ENCODE measurements at regions not wholly inside any gene's neighbourhood (a gene's known extent, or its start where the extent isn't known, plus 50 kb on each side); places are given as distances from the start of the nearest gene placed in this dataset.

DNA sequence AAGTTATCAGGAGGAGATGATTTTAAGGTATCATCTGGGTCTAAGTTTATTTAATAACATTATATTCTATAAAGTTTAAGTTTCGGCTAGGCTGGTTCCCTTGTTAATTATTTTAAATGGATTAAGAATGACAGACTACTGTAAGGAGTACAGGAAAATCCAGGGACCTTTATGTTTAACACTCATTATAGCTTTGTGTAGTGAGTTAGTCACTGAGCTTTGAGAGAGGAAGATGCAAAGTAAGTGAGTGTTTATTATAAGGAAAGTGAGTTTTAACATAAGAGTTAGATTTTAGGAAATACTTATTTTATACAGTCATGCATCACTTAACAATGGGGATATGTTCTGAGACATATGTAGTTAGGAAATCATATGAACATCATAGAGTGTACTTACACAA, 485.5 kb downstream of the MMUT start:
- Histone ChIP-seq H3K79me2 (ENCODE audit: insufficient read depth, low read length) (no peaks in the 10 kb centered on the region), H2AFZ (ENCODE audit: low read depth, low read length, severe bottlenecking) (no peak overlapping the region), H3F3A (ENCODE audit: insufficient read depth) (no peaks in the 10 kb centered on the region), H3K27ac (ENCODE audit: low read depth, low read length) (no peak overlapping the region), H3K9me2 (replicated peaks; ENCODE audit: insufficient read depth, low read length) (no peaks in the 10 kb centered on the region), H3K9me3 (ENCODE audit: insufficient read depth, low read length) (no peaks in the 10 kb centered on the region), H3K4me3 (ENCODE audit: insufficient read depth, low read length, poor library complexity, severe bottlenecking) (no peak overlapping the region), H4K20me1 (ENCODE audit: low read depth, low read length) (no peaks in the 10 kb centered on the region), H3K27me3 (ENCODE audit: low read length) (no peaks in the 10 kb centered on the region), H3K36me3 (ENCODE audit: low read length) (no peaks in the 10 kb centered on the region), H3K9ac (ENCODE audit: low read length) (no peak overlapping the region), H3K4me2 (ENCODE audit: low read depth, low read length, poor library complexity, severe bottlenecking) (no peak overlapping the region)
- no peak for TF ChIP-seq EZH2phosphoT487 (conservative IDR thresholded peaks at IDR 0.05; ENCODE audit: low read length)
- TF ChIP-seq, protein P1, sequence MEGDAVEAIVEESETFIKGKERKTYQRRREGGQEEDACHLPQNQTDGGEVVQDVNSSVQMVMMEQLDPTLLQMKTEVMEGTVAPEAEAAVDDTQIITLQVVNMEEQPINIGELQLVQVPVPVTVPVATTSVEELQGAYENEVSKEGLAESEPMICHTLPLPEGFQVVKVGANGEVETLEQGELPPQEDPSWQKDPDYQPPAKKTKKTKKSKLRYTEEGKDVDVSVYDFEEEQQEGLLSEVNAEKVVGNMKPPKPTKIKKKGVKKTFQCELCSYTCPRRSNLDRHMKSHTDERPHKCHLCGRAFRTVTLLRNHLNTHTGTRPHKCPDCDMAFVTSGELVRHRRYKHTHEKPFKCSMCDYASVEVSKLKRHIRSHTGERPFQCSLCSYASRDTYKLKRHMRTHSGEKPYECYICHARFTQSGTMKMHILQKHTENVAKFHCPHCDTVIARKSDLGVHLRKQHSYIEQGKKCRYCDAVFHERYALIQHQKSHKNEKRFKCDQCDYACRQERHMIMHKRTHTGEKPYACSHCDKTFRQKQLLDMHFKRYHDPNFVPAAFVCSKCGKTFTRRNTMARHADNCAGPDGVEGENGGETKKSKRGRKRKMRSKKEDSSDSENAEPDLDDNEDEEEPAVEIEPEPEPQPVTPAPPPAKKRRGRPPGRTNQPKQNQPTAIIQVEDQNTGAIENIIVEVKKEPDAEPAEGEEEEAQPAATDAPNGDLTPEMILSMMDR (IDR thresholded peaks at IDR 0.05; ENCODE audit: insufficient read depth, low read length, poor library complexity, severe bottlenecking): no peak

DNA sequence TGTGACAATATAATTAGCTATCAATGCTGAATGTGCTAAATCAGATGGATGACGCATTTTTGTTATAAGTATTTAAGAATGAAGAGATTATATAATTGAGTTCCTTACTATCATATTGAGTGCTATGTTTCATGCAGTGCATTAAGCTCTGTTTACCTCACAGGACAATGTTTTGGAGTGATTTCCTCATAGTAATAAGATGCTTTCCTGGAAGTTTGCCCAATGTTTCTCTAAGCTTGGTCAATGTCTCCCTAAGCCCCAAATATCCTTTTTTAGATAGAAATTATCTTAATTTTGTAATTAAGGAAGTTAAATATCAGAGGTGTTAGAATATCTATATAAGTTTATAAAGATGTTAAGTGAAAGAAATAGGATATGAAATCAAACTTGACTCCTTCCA, 489.6 kb downstream of the MMUT start:
- Histone ChIP-seq H2AFZ (ENCODE audit: low read depth, low read length, severe bottlenecking) (no peak overlapping the region), H3K79me2 (ENCODE audit: insufficient read depth, low read length) (no peaks in the 10 kb centered on the region), H3K9me3 (ENCODE audit: insufficient read depth, low read length) (no peaks in the 10 kb centered on the region), H3K27me3 (ENCODE audit: low read length) (no peaks in the 10 kb centered on the region), H3K36me3 (ENCODE audit: low read length) (no peaks in the 10 kb centered on the region), H3K9ac (ENCODE audit: low read length) (no peak overlapping the region), H3K27ac (ENCODE audit: low read depth, low read length) (no peak overlapping the region), H3F3A (ENCODE audit: insufficient read depth) (no peaks in the 10 kb centered on the region), H3K9me2 (replicated peaks; ENCODE audit: insufficient read depth, low read length) (no peaks in the 10 kb centered on the region), H3K4me3 (ENCODE audit: insufficient read depth, low read length, poor library complexity, severe bottlenecking) (no peak overlapping the region), H3K4me2 (ENCODE audit: low read depth, low read length, poor library complexity, severe bottlenecking) (no peak overlapping the region), H4K20me1 (ENCODE audit: low read depth, low read length) (no peaks in the 10 kb centered on the region)
- no peak for TF ChIP-seq EZH2phosphoT487 (conservative IDR thresholded peaks at IDR 0.05; ENCODE audit: low read length)
- TF ChIP-seq, protein P1 (IDR thresholded peaks at IDR 0.05; ENCODE audit: insufficient read depth, low read length, poor library complexity, severe bottlenecking): no peak

DNA sequence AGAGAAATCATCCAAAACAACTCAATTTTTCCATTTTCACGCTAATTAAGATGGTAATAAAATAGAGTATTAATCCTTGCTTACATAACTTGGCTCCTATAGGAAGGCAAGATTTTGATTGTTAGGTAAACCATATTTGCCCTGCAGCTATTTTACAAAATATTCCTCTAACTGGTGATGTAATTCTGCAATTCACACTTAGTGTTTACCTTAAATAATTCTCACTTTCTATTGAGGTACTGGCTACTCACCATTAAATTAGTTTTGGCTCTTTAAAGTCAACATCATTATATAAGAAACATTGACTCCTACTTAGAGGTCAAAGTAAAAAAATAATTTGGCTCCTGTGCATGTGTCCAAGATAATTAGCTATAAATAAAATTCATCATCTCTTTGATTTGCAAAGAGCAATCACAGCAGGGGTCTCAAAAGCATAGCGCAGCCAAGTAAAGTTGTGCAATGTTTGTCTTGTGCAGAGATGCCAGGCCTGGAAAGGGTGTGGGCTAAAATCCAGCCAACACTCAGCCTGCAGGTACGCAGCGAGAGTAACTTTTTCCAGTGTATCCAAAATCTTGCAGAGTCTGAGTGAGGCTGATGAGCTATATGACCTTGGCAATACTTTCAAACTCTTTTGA, 501.2 kb downstream of the MMUT start:
- Histone ChIP-seq H3F3A (ENCODE audit: insufficient read depth) (no peaks in the 10 kb centered on the region), H3K9ac (ENCODE audit: low read length) (no peak overlapping the region), H3K27me3 (ENCODE audit: low read length) (no peaks in the 10 kb centered on the region), H3K4me3 (ENCODE audit: insufficient read depth, low read length, poor library complexity, severe bottlenecking) (no peak overlapping the region), H2AFZ (ENCODE audit: low read depth, low read length, severe bottlenecking) (no peak overlapping the region), H3K36me3 (ENCODE audit: low read length) (no peaks in the 10 kb centered on the region; the same call in 1 of the 2 replicates), H3K9me3 (ENCODE audit: insufficient read depth, low read length) (0 out of 2 replicates have a peak, but pooled peaks cover 4% of the 10 kb centered on the region), H3K27ac (ENCODE audit: low read depth, low read length) (no peak overlapping the region), H4K20me1 (ENCODE audit: low read depth, low read length) (no peaks in the 10 kb centered on the region), H3K9me2 (replicated peaks; ENCODE audit: insufficient read depth, low read length) (no peaks in the 10 kb centered on the region), H3K79me2 (ENCODE audit: insufficient read depth, low read length) (no peaks in the 10 kb centered on the region), H3K4me2 (ENCODE audit: low read depth, low read length, poor library complexity, severe bottlenecking) (no peak overlapping the region)
- TF ChIP-seq, protein P1 (IDR thresholded peaks at IDR 0.05; ENCODE audit: insufficient read depth, low read length, poor library complexity, severe bottlenecking): no peak
- no peak for TF ChIP-seq EZH2phosphoT487 (conservative IDR thresholded peaks at IDR 0.05; ENCODE audit: low read length)
